ENCODE measurements at regions not wholly inside any gene's neighbourhood (a gene's known extent, or its start where the extent isn't known, plus 50 kb on each side); places are given as distances from the start of the nearest gene placed in this dataset.

GRCh38 chr1:8078176-8078671 lies 52.1 kb upstream of the ERRFI1 start:
- DNase-seq: no peak

- no peak for DNase-seq
These were observed 51.5 kb upstream of the ERRFI1 start for GRCh38 chr1:8077602-8078001.

- DNase-seq: no peak
These were observed 51.0 kb upstream of the ERRFI1 start for GRCh38 chr1:8077120-8077573.

- no peak for DNase-seq
These were observed 50.1 kb upstream of the ERRFI1 start for GRCh38 chr1:8076176-8076575.
